Subcutaneous abdominal adipose tissue (tissue), 5 donors: ENCODE measurements at regions not wholly inside any gene's neighbourhood (a gene's known extent, or its start where the extent isn't known, plus 50 kb on each side); places are given as distances from the start of the nearest gene placed in this dataset.

Source experiments
- H3K27ac ChIP-seq: one replicate; pipeline ENCODE4 v1.7.0; 2013; ENCODE audit warnings: low read depth, mild to moderate bottlenecking, inconsistent platforms, low read length, moderate library complexity
- H3K27me3 ChIP-seq, 5 donors: one replicate each; pipeline ENCODE4 v1.7.0; 2013; ENCODE audit warnings: low read length in 5 of 5, inconsistent platforms in 1 of 5; ENCODE audit not compliant: control insufficient read depth in 5 of 5, insufficient read depth in 4 of 5
- H3K36me3 ChIP-seq, 5 donors: one replicate each; pipeline ENCODE4 v1.7.0; 2013; ENCODE audit warnings: low read length in 5 of 5; ENCODE audit not compliant: control insufficient read depth in 5 of 5, insufficient read depth in 5 of 5
- H3K4me1 ChIP-seq, 5 donors: one replicate each; pipeline ENCODE4 v1.7.0; 2013; ENCODE audit warnings: low read length in 5 of 5, mild to moderate bottlenecking in 3 of 5, moderate library complexity in 1 of 5; ENCODE audit not compliant: control insufficient read depth in 5 of 5, insufficient read depth in 5 of 5
- H3K4me3 ChIP-seq, 5 donors: one replicate each; pipeline ENCODE4 v1.7.0; 2013; ENCODE audit warnings: low read length in 5 of 5, low read depth in 1 of 5
- H3K9ac ChIP-seq, 5 donors: one replicate each; pipeline ENCODE4 v1.7.0; 2013; ENCODE audit warnings: low read length in 5 of 5, mild to moderate bottlenecking in 4 of 5, moderate library complexity in 3 of 5
- H3K9me3 ChIP-seq, 5 donors: one replicate each; pipeline ENCODE4 v1.7.0; 2013; ENCODE audit warnings: low read length in 5 of 5; ENCODE audit not compliant: control insufficient read depth in 5 of 5
- donor health status: healthy.
- donor health status: healthy.
- donor health status: healthy.
- donor health status: healthy.
- donor health status: healthy.

- peaks cover 0 to 3% (median 2%) of the 10 kb centered on the region in 5 donors for H3K9me3 ChIP-seq
- H3K4me3 ChIP-seq: no peak overlapping the region
- no peak overlapping the region for H3K9ac ChIP-seq
- H3K4me1 ChIP-seq: peaks cover 0 to 9% (median 0%) of the 10 kb centered on the region in 5 donors
- H3K27me3 ChIP-seq: no peaks in the 10 kb centered on the region
- peaks cover 0 to 13% (median 5%) of the 10 kb centered on the region in 5 donors for H3K36me3 ChIP-seq
- no peak overlapping the region for H3K27ac ChIP-seq
Observed at GRCh38 chr6:1542764-1543163, 67.0 kb upstream of the FOXC1 start.

- Histone ChIP-seq H3K27ac (no peak overlapping the region), H3K27me3 (no peaks in the 10 kb centered on the region), H3K4me3 (no peak overlapping the region), H3K9ac (no peak overlapping the region), H3K36me3 (peaks cover 0 to 20% (median 11%) of the 10 kb centered on the region in 5 donors), H3K9me3 (peaks cover 0 to 3% (median 2%) of the 10 kb centered on the region in 5 donors), H3K4me1 (peaks cover 0 to 4% (median 0%) of the 10 kb centered on the region in 5 donors)
Observed at GRCh38 chr6:1544000-1544399, 65.7 kb upstream of the FOXC1 start.

DNA sequence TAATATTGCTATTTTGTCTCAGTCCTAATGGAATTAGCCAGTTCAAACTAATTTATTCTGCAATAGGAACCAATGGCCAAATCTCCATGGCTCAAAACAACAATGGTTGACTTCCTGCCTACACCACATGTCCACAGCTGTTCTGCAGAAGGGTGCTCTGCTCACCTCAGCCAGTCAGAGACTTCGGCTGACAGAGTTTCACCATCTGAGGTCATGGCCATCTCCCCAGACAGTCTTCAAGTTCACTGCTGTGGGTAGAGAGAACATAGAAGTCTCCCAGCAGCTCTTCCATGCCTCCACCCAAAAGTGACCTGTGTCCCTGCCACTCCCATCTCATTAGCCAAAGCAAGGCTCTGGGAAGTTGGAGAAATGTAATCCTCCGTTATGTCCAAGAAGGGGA is 65.1 kb upstream of the FOXC1 start:
- no peak overlapping the region for H3K27ac ChIP-seq
- H3K9me3 ChIP-seq: peaks cover 0 to 3% (median 2%) of the 10 kb centered on the region in 5 donors
- no peaks in the 10 kb centered on the region for H3K27me3 ChIP-seq
- H3K4me3 ChIP-seq: no peak overlapping the region
- H3K4me1 ChIP-seq: peaks cover 0 to 4% (median 0%) of the 10 kb centered on the region in 5 donors
- no peak overlapping the region for H3K9ac ChIP-seq
- peaks cover 0 to 20% (median 11%) of the 10 kb centered on the region in 5 donors for H3K36me3 ChIP-seq

DNA sequence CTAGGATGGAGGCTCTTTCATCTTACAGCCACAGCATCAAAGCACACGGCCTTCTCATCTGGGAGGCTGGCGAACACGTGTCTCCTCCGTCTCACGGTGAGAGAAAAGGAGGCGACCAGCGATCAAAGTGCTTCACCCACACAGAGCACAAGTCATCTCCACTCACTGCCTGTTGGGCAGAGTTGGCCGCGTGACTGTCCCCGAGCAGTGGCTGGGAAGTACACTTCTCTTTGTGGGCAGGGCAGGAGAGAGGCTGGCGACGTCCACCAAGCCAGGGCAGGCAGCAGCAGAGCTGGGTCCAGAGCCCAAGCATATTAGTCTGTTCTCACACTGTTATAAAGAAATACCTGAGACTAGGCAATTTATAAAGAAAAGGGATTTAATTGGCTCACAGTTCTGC is 64.1 kb upstream of the FOXC1 start:
- Histone ChIP-seq H3K4me1 (peaks cover 0 to 4% (median 0%) of the 10 kb centered on the region in 5 donors), H3K4me3 (no peak overlapping the region), H3K27ac (no peak overlapping the region), H3K36me3 (peaks cover 0 to 20% (median 11%) of the 10 kb centered on the region in 5 donors), H3K27me3 (no peaks in the 10 kb centered on the region), H3K9ac (no peak overlapping the region), H3K9me3 (peaks cover 0 to 3% (median 2%) of the 10 kb centered on the region in 5 donors)

DNA sequence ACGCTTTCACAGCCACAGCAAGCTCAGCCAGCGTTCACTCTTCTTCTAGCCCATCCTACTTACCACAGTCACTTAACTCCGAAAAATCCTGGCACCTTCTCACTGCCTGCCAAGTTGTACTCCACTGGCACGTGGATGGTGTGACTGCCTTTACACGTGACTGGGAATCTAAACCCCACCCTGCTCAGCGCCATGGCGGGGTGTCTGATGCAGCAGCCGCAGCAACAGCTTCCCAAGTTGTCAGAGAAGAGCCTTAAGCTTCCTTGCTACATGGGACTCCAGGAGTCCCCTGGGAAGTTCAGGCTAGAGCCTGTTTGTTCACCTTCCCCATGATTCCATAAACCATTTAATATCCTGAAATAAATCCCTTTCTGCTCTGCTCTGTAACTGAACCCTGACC is 61.9 kb upstream of the FOXC1 start:
- no peak overlapping the region for H3K27ac ChIP-seq
- peaks cover 0 to 9% (median 4%) of the 10 kb centered on the region in 5 donors for H3K4me1 ChIP-seq
- no peak overlapping the region for H3K9ac ChIP-seq
- H3K27me3 ChIP-seq: no peaks in the 10 kb centered on the region
- no peak overlapping the region for H3K4me3 ChIP-seq
- H3K36me3 ChIP-seq: peaks cover 0 to 20% (median 11%) of the 10 kb centered on the region in 5 donors
- H3K9me3 ChIP-seq: peaks cover 0 to 2% (median 2%) of the 10 kb centered on the region in 5 donors

DNA sequence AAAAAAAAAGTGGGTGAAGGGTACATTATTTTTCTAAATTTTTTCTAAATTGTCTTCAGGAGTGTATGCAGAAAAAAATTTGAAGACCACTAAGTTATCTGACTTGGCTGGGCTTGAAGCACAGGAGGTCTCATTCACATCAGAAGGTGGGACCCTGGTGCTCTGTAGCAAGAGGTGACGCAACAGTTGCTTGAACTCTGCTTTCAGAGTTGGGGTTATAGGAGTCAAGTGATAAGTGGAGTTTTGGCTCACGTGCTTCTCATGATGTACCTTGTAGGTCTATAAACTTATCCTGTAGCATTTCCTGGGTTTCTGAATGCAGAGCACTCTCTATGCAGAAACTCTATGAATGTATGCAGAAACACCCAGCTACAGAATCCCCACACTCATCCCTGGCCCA is 58.5 kb upstream of the FOXC1 start:
- H3K9ac ChIP-seq: no peak overlapping the region

DNA sequence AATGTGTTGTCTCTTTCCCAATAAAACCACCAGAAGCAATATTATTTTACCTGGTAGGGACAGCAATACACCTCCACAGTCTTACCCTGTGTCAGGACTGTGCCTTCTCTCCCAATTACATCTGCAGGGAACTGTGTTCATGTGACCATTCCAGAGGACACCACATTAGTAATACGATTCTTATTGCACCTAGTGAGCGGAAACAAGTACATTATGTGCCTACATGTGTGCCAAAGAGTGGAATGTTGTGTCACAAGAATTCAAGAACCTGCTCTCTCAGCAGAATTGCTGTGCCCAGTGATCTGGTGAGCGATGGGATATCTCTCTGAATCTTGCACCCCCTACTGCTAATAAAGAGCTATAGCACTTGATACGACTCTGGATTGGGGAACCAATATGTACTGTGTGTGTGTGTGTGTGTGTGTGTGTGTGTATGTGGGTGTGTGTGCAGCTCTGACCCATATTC is 57.4 kb upstream of the FOXC1 start:
- H3K9me3 ChIP-seq: no peaks in the 10 kb centered on the region
- H3K9ac ChIP-seq: no peak overlapping the region
- peaks cover 0 to 12% (median 11%) of the 10 kb centered on the region in 5 donors for H3K36me3 ChIP-seq
- H3K27me3 ChIP-seq: no peaks in the 10 kb centered on the region
- no peak overlapping the region for H3K4me3 ChIP-seq
- H3K4me1 ChIP-seq: peaks cover 0 to 25% (median 22%) of the 10 kb centered on the region in 5 donors
- no peak overlapping the region for H3K27ac ChIP-seq

More for the DNA sequence above, 58.5 kb upstream of the FOXC1 start:
- no peaks in the 10 kb centered on the region for H3K27me3 ChIP-seq
- H3K4me1 ChIP-seq: peaks cover 0 to 25% (median 22%) of the 10 kb centered on the region in 5 donors
- H3K4me3 ChIP-seq: no peak overlapping the region
- no peak overlapping the region for H3K27ac ChIP-seq
- peaks cover 0 to 12% (median 11%) of the 10 kb centered on the region in 5 donors for H3K36me3 ChIP-seq
- no peaks in the 10 kb centered on the region for H3K9me3 ChIP-seq

- H3K27me3 ChIP-seq: no peaks in the 10 kb centered on the region
- peak overlapping the region in 2 of 5 donors; percentile 87 to 92 for H3K4me3 ChIP-seq
- peaks cover 0 to 2% (median 0%) of the 10 kb centered on the region in 5 donors for H3K36me3 ChIP-seq
- H3K4me1 ChIP-seq: peaks cover 0 to 25% (median 22%) of the 10 kb centered on the region in 5 donors
- H3K9ac ChIP-seq: no peak overlapping the region
- no peak overlapping the region for H3K27ac ChIP-seq
- no peaks in the 10 kb centered on the region for H3K9me3 ChIP-seq
Observed at GRCh38 chr6:1553562-1554083, 56.1 kb upstream of the FOXC1 start.

DNA sequence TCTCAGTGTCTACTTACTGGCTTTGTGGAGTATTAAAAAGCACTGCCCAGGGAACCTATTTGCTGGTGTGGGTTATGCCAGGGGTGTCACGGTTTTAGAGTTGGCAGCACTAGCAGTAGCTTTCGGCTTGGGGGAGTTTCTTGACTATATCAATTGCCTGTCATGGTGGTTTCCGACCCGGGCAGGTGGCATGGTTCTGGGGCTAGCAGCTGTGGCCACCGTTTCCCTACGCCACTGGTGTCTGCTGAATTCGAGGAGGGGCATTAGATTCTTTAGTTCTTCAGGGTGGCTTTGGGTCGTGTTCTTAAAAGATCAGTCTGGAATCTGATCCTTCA is 55.6 kb upstream of the FOXC1 start:
- Histone ChIP-seq H3K27ac (no peak overlapping the region), H3K9ac (peak overlapping the region in 4 of 5 donors; percentile 68 to 81 (median 68)), H3K36me3 (no peaks in the 10 kb centered on the region), H3K9me3 (no peaks in the 10 kb centered on the region), H3K4me1 (peaks cover 0 to 25% (median 22%) of the 10 kb centered on the region in 5 donors), H3K27me3 (no peaks in the 10 kb centered on the region), H3K4me3 (peak overlapping the region; percentile 86 to 96 (median 89))

- H3K27ac ChIP-seq: no peak overlapping the region
- no peaks in the 10 kb centered on the region for H3K9me3 ChIP-seq
- no peaks in the 10 kb centered on the region for H3K27me3 ChIP-seq
- H3K4me3 ChIP-seq: peak overlapping the region; percentile 86 to 96 (median 89)
- H3K9ac ChIP-seq: peak overlapping the region; percentile 57 to 81 (median 68)
- H3K4me1 ChIP-seq: peaks cover 0 to 25% (median 22%) of the 10 kb centered on the region in 5 donors
- H3K36me3 ChIP-seq: no peaks in the 10 kb centered on the region
Observed at GRCh38 chr6:1554476-1555310, 55.0 kb upstream of the FOXC1 start.
